ENCODE measurements at regions not wholly inside any gene's neighbourhood (a gene's known extent, or its start where the extent isn't known, plus 50 kb on each side); places are given as distances from the start of the nearest gene placed in this dataset.

GRCh38 chr5:33267801-33268200 lies 173.0 kb upstream of the TARS1 start:
- intact Hi-C loops (cut with DNase I; ENCODE audit: low total_unique reads): no loop called here
- peaks cover 0 to 6% of the 10 kb centered on the region in 2 donors for H3K9me3 ChIP-seq
- H3K27me3 ChIP-seq: no peaks in the 10 kb centered on the region
- H3K27ac ChIP-seq: no peak overlapping the region
- no peak for TF ChIP-seq POLR2A (IDR thresholded peaks at IDR 0.05)
- no peak for TF ChIP-seq CTCF (IDR thresholded peaks at IDR 0.05)
- H3K4me3 ChIP-seq: no peak overlapping the region
- H3K36me3 ChIP-seq: no peaks in the 10 kb centered on the region
- no peaks in the 10 kb centered on the region for H3K4me1 ChIP-seq
- no peak for DNase-seq

DNA sequence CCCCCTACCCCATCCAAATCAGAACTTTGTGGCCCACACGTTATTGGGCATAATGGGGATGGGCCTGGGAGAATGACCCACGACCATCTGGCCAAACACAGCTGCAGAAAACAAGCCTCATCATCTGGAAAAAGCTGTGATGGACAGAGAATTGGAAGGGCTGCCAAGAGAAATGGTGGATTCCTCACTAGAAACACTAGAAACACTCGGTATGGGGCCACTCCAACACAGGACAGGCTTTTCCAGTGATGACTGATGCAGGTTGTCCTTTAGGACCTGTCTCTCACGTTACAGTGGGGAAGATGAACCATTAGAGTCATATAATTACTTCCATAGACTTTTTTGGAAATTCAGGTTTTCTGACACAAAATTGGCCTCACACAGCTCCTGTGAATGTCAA lies 172.4 kb upstream of the TARS1 start:
- TF ChIP-seq POLR2A (IDR thresholded peaks at IDR 0.05) (no peak), CTCF (IDR thresholded peaks at IDR 0.05) (no peak)
- Histone ChIP-seq H3K36me3 (no peaks in the 10 kb centered on the region), H3K27ac (no peak overlapping the region), H3K9me3 (peaks cover 0 to 6% of the 10 kb centered on the region in 2 donors), H3K4me3 (no peak overlapping the region), H3K27me3 (no peaks in the 10 kb centered on the region), H3K4me1 (no peaks in the 10 kb centered on the region)
- intact Hi-C loops (cut with DNase I; ENCODE audit: low total_unique reads): no loop called here
- DNase-seq: no peak

GRCh38 chr5:33270671-33271070 lies 170.1 kb upstream of the TARS1 start:
- H3K4me1 ChIP-seq: no peaks in the 10 kb centered on the region
- TF ChIP-seq CTCF (IDR thresholded peaks at IDR 0.05) (no peak), POLR2A (IDR thresholded peaks at IDR 0.05) (no peak)
- intact Hi-C loops (cut with DNase I; ENCODE audit: low total_unique reads): no loop called here
- H3K4me3 ChIP-seq: no peak overlapping the region
- no peak for DNase-seq
- no peak overlapping the region for H3K27ac ChIP-seq
- no peaks in the 10 kb centered on the region for H3K9me3 ChIP-seq
- H3K36me3 ChIP-seq: no peaks in the 10 kb centered on the region
- H3K27me3 ChIP-seq: no peaks in the 10 kb centered on the region

GRCh38 chr5:33271606-33272005 lies 169.2 kb upstream of the TARS1 start:
- intact Hi-C loops (cut with DNase I; ENCODE audit: low total_unique reads): no loop called here
- H3K4me3 ChIP-seq: no peak overlapping the region
- H3K9me3 ChIP-seq: no peaks in the 10 kb centered on the region
- H3K27me3 ChIP-seq: no peaks in the 10 kb centered on the region
- H3K4me1 ChIP-seq: no peaks in the 10 kb centered on the region
- no peak for DNase-seq
- no peak overlapping the region for H3K27ac ChIP-seq
- no peaks in the 10 kb centered on the region for H3K36me3 ChIP-seq
- TF ChIP-seq POLR2A (IDR thresholded peaks at IDR 0.05) (no peak), CTCF (IDR thresholded peaks at IDR 0.05) (no peak)

DNA sequence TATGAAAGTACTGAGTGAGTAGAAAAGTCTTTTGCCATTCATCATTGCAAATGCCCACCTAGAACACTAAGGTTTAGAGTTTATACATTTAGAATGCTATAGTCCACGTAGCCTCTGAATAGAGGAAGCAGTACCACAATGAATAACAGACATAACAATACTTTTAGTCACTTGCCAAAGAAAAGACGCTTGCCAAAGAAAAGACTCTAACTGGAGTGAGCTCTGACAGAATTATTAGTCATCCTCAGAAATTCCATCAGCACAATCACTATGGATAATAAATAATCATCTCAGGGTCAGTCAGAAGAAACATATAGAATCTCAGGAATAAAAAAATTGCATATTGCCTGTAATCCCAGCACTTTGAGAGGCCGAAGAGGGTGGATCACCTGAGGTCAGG lies 168.5 kb upstream of the TARS1 start:
- DNase-seq: no peak
- intact Hi-C loops (cut with DNase I; ENCODE audit: low total_unique reads): no loop called here
- no peaks in the 10 kb centered on the region for H3K4me1 ChIP-seq
- H3K9me3 ChIP-seq: no peaks in the 10 kb centered on the region
- no peak for TF ChIP-seq CTCF (IDR thresholded peaks at IDR 0.05)
- no peak for TF ChIP-seq POLR2A (IDR thresholded peaks at IDR 0.05)
- H3K27me3 ChIP-seq: no peaks in the 10 kb centered on the region
- no peak overlapping the region for H3K4me3 ChIP-seq
- no peak overlapping the region for H3K27ac ChIP-seq
- no peaks in the 10 kb centered on the region for H3K36me3 ChIP-seq

All from uterus (tissue), 3 donors.